ENCODE measurements at regions not wholly inside any gene's neighbourhood (a gene's known extent, or its start where the extent isn't known, plus 50 kb on each side); places are given as distances from the start of the nearest gene placed in this dataset.

DNA sequence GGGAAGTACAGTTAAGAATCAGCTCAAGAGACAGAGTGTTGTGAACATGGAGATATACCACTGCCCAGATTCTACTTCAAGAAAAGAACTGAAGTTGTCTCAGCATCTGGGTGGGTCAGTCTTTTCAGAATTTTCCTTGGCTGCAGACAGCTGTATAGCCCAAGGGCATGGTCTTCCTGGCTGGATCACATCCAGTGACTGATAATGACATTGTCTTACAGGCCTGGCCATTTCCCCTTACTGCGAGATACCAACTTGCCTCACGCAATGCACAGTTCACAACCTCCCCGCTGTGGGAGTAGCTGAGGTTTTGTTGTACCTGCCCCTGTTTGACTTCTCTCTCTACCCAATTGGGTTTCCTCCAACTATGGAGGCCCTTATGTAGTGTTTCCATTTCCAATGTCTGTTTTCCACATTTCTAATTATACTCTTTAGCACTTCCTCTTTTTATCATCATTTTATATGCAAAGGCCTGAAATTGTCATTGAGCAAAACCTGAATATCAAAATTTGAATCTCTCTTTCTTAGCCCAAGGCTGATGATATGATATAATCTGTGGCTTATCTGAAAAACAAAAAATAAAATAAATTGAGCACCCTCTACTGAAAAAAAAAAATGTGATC is 209.1 kb downstream of the NAF1 start:
- TF ChIP-seq EZH2phosphoT487 (IDR thresholded peaks at IDR 0.05; ENCODE audit: insufficient read depth, low read depth) (no peak), EZH2 (IDR thresholded peaks at IDR 0.05; ENCODE audit: insufficient read depth, poor library complexity, severe bottlenecking) (no peak)
